ENCODE measurements at regions not wholly inside any gene's neighbourhood (a gene's known extent, or its start where the extent isn't known, plus 50 kb on each side); places are given as distances from the start of the nearest gene placed in this dataset.

DNA sequence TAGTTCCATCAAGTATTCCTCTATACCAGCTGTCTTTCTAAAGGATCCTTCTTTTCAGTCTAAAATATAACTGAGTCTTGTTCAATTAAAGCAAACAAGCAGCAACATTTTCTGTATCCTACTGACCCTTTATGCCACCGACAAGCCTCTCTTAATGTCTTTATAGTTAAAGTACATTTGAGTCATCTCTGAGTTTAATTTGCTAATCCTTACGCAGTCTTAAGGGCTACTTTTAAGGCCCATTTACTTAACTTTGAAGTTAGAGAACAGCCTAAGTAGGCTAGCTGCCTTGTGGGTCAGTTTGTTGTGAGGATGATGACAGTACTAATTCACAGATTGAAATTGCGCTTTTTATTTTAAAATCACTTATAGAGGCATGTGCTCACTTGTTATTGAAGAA is 265.5 kb upstream of the FERD3L start:
- POLR2A ChIA-PET, result no interaction called here
- no peaks in the 10 kb centered on the region for H3K36me3 Mint-ChIP-seq
- H3K4me1 Mint-ChIP-seq, result peaks cover 26% of the 10 kb centered on the region
- CTCF ChIA-PET, result no interaction called here
- TF ChIP-seq, protein P1, sequence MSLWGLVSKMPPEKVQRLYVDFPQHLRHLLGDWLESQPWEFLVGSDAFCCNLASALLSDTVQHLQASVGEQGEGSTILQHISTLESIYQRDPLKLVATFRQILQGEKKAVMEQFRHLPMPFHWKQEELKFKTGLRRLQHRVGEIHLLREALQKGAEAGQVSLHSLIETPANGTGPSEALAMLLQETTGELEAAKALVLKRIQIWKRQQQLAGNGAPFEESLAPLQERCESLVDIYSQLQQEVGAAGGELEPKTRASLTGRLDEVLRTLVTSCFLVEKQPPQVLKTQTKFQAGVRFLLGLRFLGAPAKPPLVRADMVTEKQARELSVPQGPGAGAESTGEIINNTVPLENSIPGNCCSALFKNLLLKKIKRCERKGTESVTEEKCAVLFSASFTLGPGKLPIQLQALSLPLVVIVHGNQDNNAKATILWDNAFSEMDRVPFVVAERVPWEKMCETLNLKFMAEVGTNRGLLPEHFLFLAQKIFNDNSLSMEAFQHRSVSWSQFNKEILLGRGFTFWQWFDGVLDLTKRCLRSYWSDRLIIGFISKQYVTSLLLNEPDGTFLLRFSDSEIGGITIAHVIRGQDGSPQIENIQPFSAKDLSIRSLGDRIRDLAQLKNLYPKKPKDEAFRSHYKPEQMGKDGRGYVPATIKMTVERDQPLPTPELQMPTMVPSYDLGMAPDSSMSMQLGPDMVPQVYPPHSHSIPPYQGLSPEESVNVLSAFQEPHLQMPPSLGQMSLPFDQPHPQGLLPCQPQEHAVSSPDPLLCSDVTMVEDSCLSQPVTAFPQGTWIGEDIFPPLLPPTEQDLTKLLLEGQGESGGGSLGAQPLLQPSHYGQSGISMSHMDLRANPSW (CRISPR knock-in tag; conservative IDR thresholded peaks at IDR 0.05; ENCODE audit: low read depth), result no peak
- TF ChIP-seq, protein P2, sequence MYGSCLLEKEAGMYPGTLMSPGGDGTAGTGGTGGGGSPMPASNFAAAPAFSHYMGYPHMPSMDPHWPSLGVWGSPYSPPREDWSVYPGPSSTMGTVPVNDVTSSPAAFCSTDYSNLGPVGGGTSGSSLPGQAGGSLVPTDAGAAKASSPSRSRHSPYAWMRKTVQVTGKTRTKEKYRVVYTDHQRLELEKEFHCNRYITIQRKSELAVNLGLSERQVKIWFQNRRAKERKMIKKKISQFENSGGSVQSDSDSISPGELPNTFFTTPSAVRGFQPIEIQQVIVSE (CRISPR knock-in tag; IDR thresholded peaks at IDR 0.05; ENCODE audit: borderline replicate concordance), result no peak
- TF ChIP-seq FOXK1 (CRISPR knock-in tag; IDR thresholded peaks at IDR 0.05) (no peak), ESRRA (CRISPR knock-in tag; IDR thresholded peaks at IDR 0.05; ENCODE audit: borderline replicate concordance) (no peak), ATF1 (CRISPR knock-in tag; IDR thresholded peaks at IDR 0.05) (no peak), ZNF232 (CRISPR knock-in tag; IDR thresholded peaks at IDR 0.05) (no peak), ZNF219 (CRISPR knock-in tag; IDR thresholded peaks at IDR 0.05; ENCODE audit: borderline replicate concordance) (no peak), FOXP1 (CRISPR knock-in tag; IDR thresholded peaks at IDR 0.05; ENCODE audit: borderline replicate concordance) (no peak), NFE2L1 (CRISPR knock-in tag; IDR thresholded peaks at IDR 0.05) (no peak), GABPB1 (CRISPR knock-in tag; IDR thresholded peaks at IDR 0.05) (no peak), TEAD4 (CRISPR knock-in tag; IDR thresholded peaks at IDR 0.05) (no peak)
- TF ChIP-seq, protein P3, sequence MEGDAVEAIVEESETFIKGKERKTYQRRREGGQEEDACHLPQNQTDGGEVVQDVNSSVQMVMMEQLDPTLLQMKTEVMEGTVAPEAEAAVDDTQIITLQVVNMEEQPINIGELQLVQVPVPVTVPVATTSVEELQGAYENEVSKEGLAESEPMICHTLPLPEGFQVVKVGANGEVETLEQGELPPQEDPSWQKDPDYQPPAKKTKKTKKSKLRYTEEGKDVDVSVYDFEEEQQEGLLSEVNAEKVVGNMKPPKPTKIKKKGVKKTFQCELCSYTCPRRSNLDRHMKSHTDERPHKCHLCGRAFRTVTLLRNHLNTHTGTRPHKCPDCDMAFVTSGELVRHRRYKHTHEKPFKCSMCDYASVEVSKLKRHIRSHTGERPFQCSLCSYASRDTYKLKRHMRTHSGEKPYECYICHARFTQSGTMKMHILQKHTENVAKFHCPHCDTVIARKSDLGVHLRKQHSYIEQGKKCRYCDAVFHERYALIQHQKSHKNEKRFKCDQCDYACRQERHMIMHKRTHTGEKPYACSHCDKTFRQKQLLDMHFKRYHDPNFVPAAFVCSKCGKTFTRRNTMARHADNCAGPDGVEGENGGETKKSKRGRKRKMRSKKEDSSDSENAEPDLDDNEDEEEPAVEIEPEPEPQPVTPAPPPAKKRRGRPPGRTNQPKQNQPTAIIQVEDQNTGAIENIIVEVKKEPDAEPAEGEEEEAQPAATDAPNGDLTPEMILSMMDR (IDR thresholded peaks at IDR 0.05), result no peak
- TF ChIP-seq, protein P4, sequence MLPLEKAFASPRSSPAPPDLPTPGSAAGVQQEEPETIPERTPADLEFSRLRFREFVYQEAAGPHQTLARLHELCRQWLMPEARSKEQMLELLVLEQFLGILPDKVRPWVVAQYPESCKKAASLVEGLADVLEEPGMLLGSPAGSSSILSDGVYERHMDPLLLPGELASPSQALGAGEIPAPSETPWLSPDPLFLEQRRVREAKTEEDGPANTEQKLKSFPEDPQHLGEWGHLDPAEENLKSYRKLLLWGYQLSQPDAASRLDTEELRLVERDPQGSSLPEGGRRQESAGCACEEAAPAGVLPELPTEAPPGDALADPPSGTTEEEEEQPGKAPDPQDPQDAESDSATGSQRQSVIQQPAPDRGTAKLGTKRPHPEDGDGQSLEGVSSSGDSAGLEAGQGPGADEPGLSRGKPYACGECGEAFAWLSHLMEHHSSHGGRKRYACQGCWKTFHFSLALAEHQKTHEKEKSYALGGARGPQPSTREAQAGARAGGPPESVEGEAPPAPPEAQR (CRISPR knock-in tag; IDR thresholded peaks at IDR 0.05), result no peak
- TF ChIP-seq, protein P5, sequence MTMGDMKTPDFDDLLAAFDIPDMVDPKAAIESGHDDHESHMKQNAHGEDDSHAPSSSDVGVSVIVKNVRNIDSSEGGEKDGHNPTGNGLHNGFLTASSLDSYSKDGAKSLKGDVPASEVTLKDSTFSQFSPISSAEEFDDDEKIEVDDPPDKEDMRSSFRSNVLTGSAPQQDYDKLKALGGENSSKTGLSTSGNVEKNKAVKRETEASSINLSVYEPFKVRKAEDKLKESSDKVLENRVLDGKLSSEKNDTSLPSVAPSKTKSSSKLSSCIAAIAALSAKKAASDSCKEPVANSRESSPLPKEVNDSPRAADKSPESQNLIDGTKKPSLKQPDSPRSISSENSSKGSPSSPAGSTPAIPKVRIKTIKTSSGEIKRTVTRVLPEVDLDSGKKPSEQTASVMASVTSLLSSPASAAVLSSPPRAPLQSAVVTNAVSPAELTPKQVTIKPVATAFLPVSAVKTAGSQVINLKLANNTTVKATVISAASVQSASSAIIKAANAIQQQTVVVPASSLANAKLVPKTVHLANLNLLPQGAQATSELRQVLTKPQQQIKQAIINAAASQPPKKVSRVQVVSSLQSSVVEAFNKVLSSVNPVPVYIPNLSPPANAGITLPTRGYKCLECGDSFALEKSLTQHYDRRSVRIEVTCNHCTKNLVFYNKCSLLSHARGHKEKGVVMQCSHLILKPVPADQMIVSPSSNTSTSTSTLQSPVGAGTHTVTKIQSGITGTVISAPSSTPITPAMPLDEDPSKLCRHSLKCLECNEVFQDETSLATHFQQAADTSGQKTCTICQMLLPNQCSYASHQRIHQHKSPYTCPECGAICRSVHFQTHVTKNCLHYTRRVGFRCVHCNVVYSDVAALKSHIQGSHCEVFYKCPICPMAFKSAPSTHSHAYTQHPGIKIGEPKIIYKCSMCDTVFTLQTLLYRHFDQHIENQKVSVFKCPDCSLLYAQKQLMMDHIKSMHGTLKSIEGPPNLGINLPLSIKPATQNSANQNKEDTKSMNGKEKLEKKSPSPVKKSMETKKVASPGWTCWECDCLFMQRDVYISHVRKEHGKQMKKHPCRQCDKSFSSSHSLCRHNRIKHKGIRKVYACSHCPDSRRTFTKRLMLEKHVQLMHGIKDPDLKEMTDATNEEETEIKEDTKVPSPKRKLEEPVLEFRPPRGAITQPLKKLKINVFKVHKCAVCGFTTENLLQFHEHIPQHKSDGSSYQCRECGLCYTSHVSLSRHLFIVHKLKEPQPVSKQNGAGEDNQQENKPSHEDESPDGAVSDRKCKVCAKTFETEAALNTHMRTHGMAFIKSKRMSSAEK (CRISPR knock-in tag; IDR thresholded peaks at IDR 0.05; ENCODE audit: borderline replicate concordance), result no peak
- TF ChIP-seq, protein P6, sequence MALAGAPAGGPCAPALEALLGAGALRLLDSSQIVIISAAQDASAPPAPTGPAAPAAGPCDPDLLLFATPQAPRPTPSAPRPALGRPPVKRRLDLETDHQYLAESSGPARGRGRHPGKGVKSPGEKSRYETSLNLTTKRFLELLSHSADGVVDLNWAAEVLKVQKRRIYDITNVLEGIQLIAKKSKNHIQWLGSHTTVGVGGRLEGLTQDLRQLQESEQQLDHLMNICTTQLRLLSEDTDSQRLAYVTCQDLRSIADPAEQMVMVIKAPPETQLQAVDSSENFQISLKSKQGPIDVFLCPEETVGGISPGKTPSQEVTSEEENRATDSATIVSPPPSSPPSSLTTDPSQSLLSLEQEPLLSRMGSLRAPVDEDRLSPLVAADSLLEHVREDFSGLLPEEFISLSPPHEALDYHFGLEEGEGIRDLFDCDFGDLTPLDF (CRISPR knock-in tag; IDR thresholded peaks at IDR 0.05), result no peak
- H3K27me3 Mint-ChIP-seq (ENCODE audit: low read depth), result no peaks in the 10 kb centered on the region
- no peak overlapping the region for H3K27ac Mint-ChIP-seq
- ATAC-seq, result no peak
- H3K4me3 Mint-ChIP-seq, result no peak overlapping the region
- DNase-seq (ENCODE audit: low spot score), result no peak
- H3K9me3 Mint-ChIP-seq, result no peaks in the 10 kb centered on the region
